BJ (cell line): ENCODE measurements at regions not wholly inside any gene's neighbourhood (a gene's known extent, or its start where the extent isn't known, plus 50 kb on each side); places are given as distances from the start of the nearest gene placed in this dataset.

Experiments used
- CTCF ChIA-PET: fragments of 350-600 bp; formaldehyde crosslinking; extraction: SDS; loops from one replicate; lab custom pipeline; 2021; ENCODE audit warnings: antibody characterized with exemption, inconsistent platforms; lab: Yijun Ruan, JAX
- POLR2A ChIA-PET: fragments of 300-600 bp; sonication (Branson Sonifier 250); formaldehyde crosslinking; extraction: SDS; loops from one replicate; lab custom pipeline; 2021; ENCODE audit warnings: antibody characterized with exemption; lab: Charles Lee
- DNase-seq: peaks from one replicate; pipeline ENCODE4 v3.0.0-alpha.2; 2011; ENCODE audit warnings: low read depth
- H3K27me3 ChIP-seq: 2 replicates; pipeline ENCODE4 v1.6.0; 2011; ENCODE audit warnings: low read length; ENCODE audit not compliant: control insufficient read depth, insufficient read depth
- H3K36me3 ChIP-seq: 2 replicates; pipeline ENCODE4 v1.5.1; 2011; ENCODE audit warnings: low read length; ENCODE audit not compliant: control insufficient read depth, insufficient read depth
- H3K4me3 ChIP-seq: 2 replicates; pipeline ENCODE4 v1.5.1; 2011; ENCODE audit warnings: low read depth, mild to moderate bottlenecking, control low read depth, low read length
- CTCF ChIP-seq: IDR thresholded peaks from 2 replicates; pipeline ENCODE4 v1.5.1; 2011; ENCODE audit warnings: low read depth, mild to moderate bottlenecking, control low read depth, inconsistent platforms, low read length, moderate library complexity; ENCODE audit not compliant: insufficient read depth

GRCh38 chr12:97250483-97250882 is 212.1 kb upstream of the RMST start:
- H3K36me3 ChIP-seq: no peaks in the 10 kb centered on the region
- no peak for DNase-seq
- TF ChIP-seq CTCF: no peak
- POLR2A ChIA-PET: no interaction called here
- H3K4me3 ChIP-seq: no peak overlapping the region
- CTCF ChIA-PET: no interaction called here
- no peaks in the 10 kb centered on the region for H3K27me3 ChIP-seq

- TF ChIP-seq CTCF: no peak
- POLR2A ChIA-PET: no interaction called here
Observed at GRCh38 chr12:97257726-97258125, 204.9 kb upstream of the RMST start.

GRCh38 chr12:97259098-97259497 is 203.5 kb upstream of the RMST start:
- no peak for TF ChIP-seq CTCF
- ChIA-PET CTCF (no interaction called here), POLR2A (no interaction called here)
- DNase-seq: no peak
- Histone ChIP-seq H3K27me3 (no peaks in the 10 kb centered on the region), H3K4me3 (no peak overlapping the region), H3K36me3 (no peaks in the 10 kb centered on the region)

More at GRCh38 chr12:97257726-97258125, 204.9 kb upstream of the RMST start:
- H3K36me3 ChIP-seq: no peaks in the 10 kb centered on the region
- no peak for DNase-seq
- CTCF ChIA-PET: interaction anchor here (0.6 kb wide), 1 partner anchor 680 kb away, joined by 3 read pairs; no protein-coding TSS in a partner anchor
- H3K4me3 ChIP-seq: no peak overlapping the region
- no peaks in the 10 kb centered on the region for H3K27me3 ChIP-seq

- no peak overlapping the region for H3K4me3 ChIP-seq
- TF ChIP-seq CTCF: no peak
- DNase-seq: no peak
- ChIA-PET CTCF (no interaction called here), POLR2A (no interaction called here)
- no peaks in the 10 kb centered on the region for H3K36me3 ChIP-seq
- no peaks in the 10 kb centered on the region for H3K27me3 ChIP-seq
Observed at GRCh38 chr12:97260786-97261185, 201.8 kb upstream of the RMST start.

GRCh38 chr12:97267166-97267565 is 195.4 kb upstream of the RMST start:
- Histone ChIP-seq H3K36me3 (no peaks in the 10 kb centered on the region), H3K27me3 (no peaks in the 10 kb centered on the region), H3K4me3 (no peak overlapping the region)
- CTCF ChIA-PET: no interaction called here
- TF ChIP-seq CTCF: no peak
- DNase-seq: no peak
- POLR2A ChIA-PET: no interaction called here
